A673 (cell line): ENCODE measurements at regions not wholly inside any gene's neighbourhood (a gene's known extent, or its start where the extent isn't known, plus 50 kb on each side); places are given as distances from the start of the nearest gene placed in this dataset.

Source experiments
- EZH2 ChIP-seq: fragments of 200-600 bp; sonication (generic); IDR thresholded peaks from 2 replicates; pipeline ENCODE4 v1.6.1; 2017; ENCODE audit warnings: borderline replicate concordance, low read depth, mild to moderate bottlenecking, mixed read lengths, antibody characterized with exemption, low read length; ENCODE audit not compliant: poor library complexity, severe bottlenecking
- TF ChIP-seq, protein P1 (sequence below): fragments of 300-800, 200-600 bp; sonication (generic); conservative IDR thresholded peaks from 2 replicates; pipeline ENCODE4 v1.5.1; 2017; ENCODE audit warnings: low read depth, mild to moderate bottlenecking, antibody characterized with exemption, low read length, moderate library complexity, mixed read lengths

DNA sequence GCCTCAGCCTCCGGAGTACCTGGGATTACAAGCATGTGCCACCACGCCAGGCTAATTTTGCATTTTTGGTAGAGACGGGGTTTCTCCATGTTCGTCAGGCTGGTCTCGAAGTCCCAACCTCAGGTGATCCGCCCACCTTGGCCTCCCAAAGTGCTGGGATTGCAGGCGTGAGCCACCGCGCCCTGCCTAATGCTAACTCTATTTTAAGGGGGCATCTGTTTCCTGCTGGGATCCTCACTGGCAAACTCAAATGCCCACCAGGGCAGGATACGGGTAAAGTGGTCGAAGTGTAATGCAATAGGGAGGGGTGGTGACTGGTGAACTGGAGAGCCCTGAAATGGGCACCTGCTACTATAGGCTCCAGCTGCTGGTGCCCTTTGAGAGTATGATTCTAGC, 131.9 kb upstream of the ZNF217 start:
- TF ChIP-seq, protein P1, sequence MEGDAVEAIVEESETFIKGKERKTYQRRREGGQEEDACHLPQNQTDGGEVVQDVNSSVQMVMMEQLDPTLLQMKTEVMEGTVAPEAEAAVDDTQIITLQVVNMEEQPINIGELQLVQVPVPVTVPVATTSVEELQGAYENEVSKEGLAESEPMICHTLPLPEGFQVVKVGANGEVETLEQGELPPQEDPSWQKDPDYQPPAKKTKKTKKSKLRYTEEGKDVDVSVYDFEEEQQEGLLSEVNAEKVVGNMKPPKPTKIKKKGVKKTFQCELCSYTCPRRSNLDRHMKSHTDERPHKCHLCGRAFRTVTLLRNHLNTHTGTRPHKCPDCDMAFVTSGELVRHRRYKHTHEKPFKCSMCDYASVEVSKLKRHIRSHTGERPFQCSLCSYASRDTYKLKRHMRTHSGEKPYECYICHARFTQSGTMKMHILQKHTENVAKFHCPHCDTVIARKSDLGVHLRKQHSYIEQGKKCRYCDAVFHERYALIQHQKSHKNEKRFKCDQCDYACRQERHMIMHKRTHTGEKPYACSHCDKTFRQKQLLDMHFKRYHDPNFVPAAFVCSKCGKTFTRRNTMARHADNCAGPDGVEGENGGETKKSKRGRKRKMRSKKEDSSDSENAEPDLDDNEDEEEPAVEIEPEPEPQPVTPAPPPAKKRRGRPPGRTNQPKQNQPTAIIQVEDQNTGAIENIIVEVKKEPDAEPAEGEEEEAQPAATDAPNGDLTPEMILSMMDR: no peak
- TF ChIP-seq EZH2: no peak
